HEK293T (cell line): ENCODE measurements at regions not wholly inside any gene's neighbourhood (a gene's known extent, or its start where the extent isn't known, plus 50 kb on each side); places are given as distances from the start of the nearest gene placed in this dataset.

Experiments used
- CTCF ChIA-PET: fragments of 350-600 bp; formaldehyde crosslinking; extraction: SDS; loops from one replicate; lab custom pipeline; 2021; ENCODE audit warnings: antibody characterized with exemption, inconsistent platforms; lab: Yijun Ruan, JAX
- POLR2A ChIA-PET: fragments of 350-600 bp; formaldehyde crosslinking; extraction: SDS; loops from one replicate; lab custom pipeline; 2020; ENCODE audit warnings: antibody characterized with exemption, inconsistent platforms; lab: Yijun Ruan, JAX
- DNase-seq: peaks from one replicate; pipeline ENCODE4 v3.0.0; 2012; ENCODE audit warnings: mixed read lengths; ENCODE audit errors: extremely low spot score
- ARNT ChIP-seq: fragments of 450-650 bp; IDR thresholded peaks from 2 replicates; pipeline ENCODE4 v1.6.1; 2017; ENCODE audit warnings: mild to moderate bottlenecking
- BHLHE40 ChIP-seq: fragments of 450-650 bp; IDR thresholded peaks from 2 replicates; pipeline ENCODE4 v1.6.1; 2016; ENCODE audit warnings: mild to moderate bottlenecking, moderate library complexity, borderline replicate concordance
- CTBP1 ChIP-seq: fragments of 450-650 bp; IDR thresholded peaks from 2 replicates; pipeline ENCODE4 v1.6.1; 2016; ENCODE audit warnings: borderline replicate concordance
- ELF4 ChIP-seq: fragments of 450-650 bp; IDR thresholded peaks from 2 replicates; pipeline ENCODE4 v1.6.1; 2017; ENCODE audit warnings: antibody characterized with exemption
- FOXA1 ChIP-seq: fragments of 450-650 bp; IDR thresholded peaks from 2 replicates; pipeline ENCODE4 v1.6.1; 2016; ENCODE audit warnings: mild to moderate bottlenecking
- FOXK2 ChIP-seq: fragments of 450-650 bp; IDR thresholded peaks from 2 replicates; pipeline ENCODE4 v1.6.1; 2016; ENCODE audit warnings: mild to moderate bottlenecking
- FOXM1 ChIP-seq: fragments of 450-650 bp; IDR thresholded peaks from 2 replicates; pipeline ENCODE4 v1.6.1; 2017; ENCODE audit warnings: mild to moderate bottlenecking, borderline replicate concordance
- HDGF ChIP-seq: fragments of 450-650 bp; IDR thresholded peaks from 2 replicates; pipeline ENCODE4 v1.6.1; 2017; ENCODE audit warnings: antibody characterized with exemption, borderline replicate concordance
- L3MBTL2 ChIP-seq: fragments of 450-650 bp; conservative IDR thresholded peaks from 2 replicates; pipeline ENCODE4 v1.6.1; 2016; ENCODE audit warnings: mild to moderate bottlenecking
- LEF1 ChIP-seq: fragments of 450-650 bp; IDR thresholded peaks from 2 replicates; pipeline ENCODE4 v1.6.1; 2017; ENCODE audit warnings: mild to moderate bottlenecking, borderline replicate concordance
- NFRKB ChIP-seq: fragments of 450-650 bp; IDR thresholded peaks from 2 replicates; pipeline ENCODE4 v1.6.1; 2016; ENCODE audit warnings: mild to moderate bottlenecking, moderate library complexity
- SP1 ChIP-seq: fragments of 450-650 bp; IDR thresholded peaks from 2 replicates; pipeline ENCODE4 v1.6.1; 2017
- SUZ12 ChIP-seq: fragments of 450-650 bp; IDR thresholded peaks from 2 replicates; pipeline ENCODE4 v1.6.1; 2016; ENCODE audit warnings: mild to moderate bottlenecking
- TARDBP ChIP-seq: fragments of 450-650 bp; IDR thresholded peaks from 2 replicates; pipeline ENCODE4 v1.6.1; 2016
- ZNF384 ChIP-seq: fragments of 450-650 bp; IDR thresholded peaks from 2 replicates; pipeline ENCODE4 v1.6.1; 2016
- TF ChIP-seq, protein P1 (sequence below): fragments of 450-650 bp; IDR thresholded peaks from 2 replicates; pipeline ENCODE4 v1.6.1; 2016

GRCh38 chr11:119901657-119902577 lies 172.9 kb upstream of the NECTIN1 start:
- POLR2A ChIA-PET = no interaction called here
- CTCF ChIA-PET = no interaction called here
- DNase-seq = no peak
- no peak for TF ChIP-seq ELF4
- no peak for TF ChIP-seq TARDBP
- TF ChIP-seq SUZ12 = no peak
- no peak for TF ChIP-seq FOXA1
- TF ChIP-seq SP1 = no peak
- TF ChIP-seq LEF1 = no peak
- no peak for TF ChIP-seq CTBP1
- no peak for TF ChIP-seq HDGF
- no peak for TF ChIP-seq ARNT
- TF ChIP-seq FOXK2 = no peak
- TF ChIP-seq L3MBTL2 = no peak
- TF ChIP-seq BHLHE40 = no peak
- TF ChIP-seq NFRKB = no peak
- TF ChIP-seq ZNF384 = no peak
- TF ChIP-seq, protein P1, sequence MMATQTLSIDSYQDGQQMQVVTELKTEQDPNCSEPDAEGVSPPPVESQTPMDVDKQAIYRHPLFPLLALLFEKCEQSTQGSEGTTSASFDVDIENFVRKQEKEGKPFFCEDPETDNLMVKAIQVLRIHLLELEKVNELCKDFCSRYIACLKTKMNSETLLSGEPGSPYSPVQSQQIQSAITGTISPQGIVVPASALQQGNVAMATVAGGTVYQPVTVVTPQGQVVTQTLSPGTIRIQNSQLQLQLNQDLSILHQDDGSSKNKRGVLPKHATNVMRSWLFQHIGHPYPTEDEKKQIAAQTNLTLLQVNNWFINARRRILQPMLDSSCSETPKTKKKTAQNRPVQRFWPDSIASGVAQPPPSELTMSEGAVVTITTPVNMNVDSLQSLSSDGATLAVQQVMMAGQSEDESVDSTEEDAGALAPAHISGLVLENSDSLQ = no peak

GRCh38 chr11:119899997-119900396 lies 171.0 kb upstream of the NECTIN1 start:
- TF ChIP-seq FOXA1 (no peak), SUZ12 (no peak), ELF4 (no peak), L3MBTL2 (no peak), ARNT (no peak), TARDBP (no peak), FOXM1 (no peak), HDGF (no peak), CTBP1 (no peak), BHLHE40 (no peak), ZNF384 (no peak)
- TF ChIP-seq, protein P1 = no peak
- ChIA-PET POLR2A (no interaction called here), CTCF (no interaction called here)
- DNase-seq = no peak

DNA sequence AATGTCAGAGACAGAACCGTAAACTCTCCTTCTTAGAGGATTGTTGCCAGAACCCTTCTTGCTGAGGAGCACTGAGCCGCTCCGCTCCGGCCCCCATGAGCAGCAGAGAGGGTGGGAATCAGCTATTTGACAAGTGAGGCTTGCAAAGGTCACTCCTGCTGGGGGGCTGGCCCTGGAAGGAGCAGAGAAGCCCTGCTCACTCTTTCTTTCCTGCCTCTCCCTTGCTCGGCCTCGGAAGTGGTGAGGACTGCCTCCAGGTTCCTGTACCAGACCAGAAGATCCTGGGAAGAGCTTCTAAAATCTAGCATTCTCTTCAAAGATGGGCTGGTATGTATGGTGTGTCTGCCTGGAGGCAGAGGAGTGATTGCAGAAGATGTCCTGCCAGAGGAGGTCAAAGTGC lies 168.6 kb upstream of the NECTIN1 start:
- TF ChIP-seq HDGF (no peak), ARNT (no peak), FOXK2 (no peak), BHLHE40 (no peak)
- ChIA-PET POLR2A (interaction anchor here (0.7 kb wide), 1 partner anchor 169 kb away, joined by 3 read pairs; the partner anchor contains the start of gene NECTIN1), CTCF (no interaction called here)
- DNase-seq = no peak

DNA sequence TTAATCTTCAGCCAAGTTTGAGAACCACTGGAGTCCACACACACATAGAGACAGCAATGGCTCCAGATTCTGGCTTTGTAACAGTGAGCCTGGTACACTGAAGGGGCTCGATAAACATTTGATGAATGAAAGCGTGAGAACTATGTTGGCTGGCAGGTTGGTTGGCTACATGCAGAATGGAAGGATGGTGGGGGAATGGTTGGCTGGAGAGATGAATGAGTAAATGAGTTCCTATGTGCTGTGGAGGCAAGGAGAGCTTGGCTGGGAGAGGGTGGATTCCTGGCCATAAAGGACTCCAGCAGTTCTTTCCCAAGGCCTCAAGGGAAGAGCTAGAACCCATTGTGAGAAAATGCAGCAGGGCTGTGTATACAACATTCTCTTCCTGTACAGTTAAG lies 168.0 kb upstream of the NECTIN1 start:
- ChIA-PET POLR2A (interaction anchor here (0.7 kb wide), 1 partner anchor 168 kb away, joined by 3 read pairs; the partner anchor contains the start of gene NECTIN1), CTCF (no interaction called here)
- no peak for DNase-seq
- TF ChIP-seq L3MBTL2 (no peak), ARNT (no peak), CTBP1 (no peak), BHLHE40 (no peak), LEF1 (no peak), ELF4 (no peak), SUZ12 (no peak), NFRKB (no peak), FOXA1 (no peak), HDGF (no peak), ZNF384 (no peak), FOXK2 (no peak), FOXM1 (no peak), TARDBP (no peak)
- TF ChIP-seq, protein P1 = no peak

- DNase-seq = no peak
- CTCF ChIA-PET = no interaction called here
- TF ChIP-seq CTBP1 (no peak), FOXK2 (no peak), HDGF (no peak), ELF4 (no peak), L3MBTL2 (no peak), ARNT (no peak), LEF1 (no peak), SUZ12 (no peak), TARDBP (no peak), BHLHE40 (no peak), FOXA1 (no peak), ZNF384 (no peak), FOXM1 (no peak), SP1 (no peak)
- TF ChIP-seq, protein P1 = no peak
- POLR2A ChIA-PET = no interaction called here
Observed at GRCh38 chr11:119896387-119897045, 167.5 kb upstream of the NECTIN1 start.
